Gastrocnemius medialis (tissue), 4 donors: ENCODE measurements at regions not wholly inside any gene's neighbourhood (a gene's known extent, or its start where the extent isn't known, plus 50 kb on each side); places are given as distances from the start of the nearest gene placed in this dataset.

ENCODE experiments used
- ATAC-seq, 2 donors: fragments of 150-250 bp; one replicate each; pipeline ENCODE4 v1.9.1; 2016
- DNase-seq, 2 donors: peaks; one replicate each; pipeline ENCODE4 v3.0.0-alpha.2; 2019
- H3K27ac ChIP-seq, 4 donors: fragments of 200-600 bp; sonication (generic); 1 replicate in 1 of 4; 2 replicates in 3 of 4; pipeline ENCODE4 v1.5.1; 2016 to 2018; ENCODE audit warnings: mild to moderate bottlenecking in 2 of 4, moderate library complexity in 1 of 4
- H3K27me3 ChIP-seq, 3 donors: fragments of 200-600 bp; sonication (generic) in 2 of 3; 1 replicate in 1 of 3; 2 replicates in 2 of 3; pipeline versions ENCODE4 v1.5.1 to v1.6.0; 2016 to 2019; ENCODE audit warnings: mild to moderate bottlenecking in 1 of 3, moderate library complexity in 1 of 3
- H3K36me3 ChIP-seq, 2 donors: fragments of 200-600 bp; sonication (generic) in 1 of 2; one replicate each; pipeline ENCODE4 v1.5.1; 2017 to 2018
- H3K4me1 ChIP-seq, 2 donors: fragments of 200-600 bp; sonication (generic) in 1 of 2; one replicate each; pipeline ENCODE4 v1.5.1; 2016 to 2017; ENCODE audit warnings: mild to moderate bottlenecking in 2 of 2
- H3K4me3 ChIP-seq, 4 donors: fragments of 200-600 bp; sonication (generic) in 3 of 4; 1 replicate in 1 of 4; 2 replicates in 3 of 4; pipeline ENCODE4 v1.5.1; 2016 to 2019; ENCODE audit warnings: mild to moderate bottlenecking in 2 of 4
- H3K9me3 ChIP-seq, 3 donors: fragments of 200-600 bp; sonication (generic) in 2 of 3; 1 replicate in 1 of 3; 2 replicates in 2 of 3; pipeline ENCODE4 v1.5.1; 2016 to 2019
- POLR2A ChIP-seq, 2 donors: fragments of 450-650 bp; IDR thresholded peaks; one replicate each; pipeline ENCODE4 v1.6.1; 2017; ENCODE audit warnings: antibody characterized with exemption in 2 of 2, mild to moderate bottlenecking in 2 of 2, moderate library complexity in 2 of 2
- in situ Hi-C, 4 donors: fragments of 200-750 bp; cut with MboI; loops; one replicate each; pipeline versions ENCODE4 v1.15.0 to v1.8.0; 2017; ENCODE audit warnings: low sequenced_read_pairs in 4 of 4
- intact Hi-C: fragments of 100-400 bp; cut with DNase I; formaldehyde crosslinking; loops from one replicate; pipeline ENCODE4 v1.15.1; 2023; ENCODE audit warnings: low total_unique reads
- TF ChIP-seq, protein P1 (sequence below), 5 experiments: fragments of 450-650 bp in 3 of 5; fragments of 200-600 bp in 2 of 5; sonication (generic) in 2 of 5; IDR thresholded peaks in 4 of 5; conservative IDR thresholded peaks in 1 of 5; 1 replicate in 4 of 5; 2 replicates in 1 of 5; pipeline ENCODE4 v1.5.1; 2016 to 2019; ENCODE audit warnings: antibody characterized with exemption in 5 of 5, mild to moderate bottlenecking in 3 of 5, moderate library complexity in 3 of 5

- H3K9me3 ChIP-seq = no peaks in the 10 kb centered on the region
- no peak overlapping the region for H3K27ac ChIP-seq
- in situ Hi-C loops (no loop called here), intact Hi-C loops (no loop called here)
- ATAC-seq = no peak
- no peak for TF ChIP-seq POLR2A (IDR thresholded peaks at IDR 0.05)
- TF ChIP-seq, protein P1, sequence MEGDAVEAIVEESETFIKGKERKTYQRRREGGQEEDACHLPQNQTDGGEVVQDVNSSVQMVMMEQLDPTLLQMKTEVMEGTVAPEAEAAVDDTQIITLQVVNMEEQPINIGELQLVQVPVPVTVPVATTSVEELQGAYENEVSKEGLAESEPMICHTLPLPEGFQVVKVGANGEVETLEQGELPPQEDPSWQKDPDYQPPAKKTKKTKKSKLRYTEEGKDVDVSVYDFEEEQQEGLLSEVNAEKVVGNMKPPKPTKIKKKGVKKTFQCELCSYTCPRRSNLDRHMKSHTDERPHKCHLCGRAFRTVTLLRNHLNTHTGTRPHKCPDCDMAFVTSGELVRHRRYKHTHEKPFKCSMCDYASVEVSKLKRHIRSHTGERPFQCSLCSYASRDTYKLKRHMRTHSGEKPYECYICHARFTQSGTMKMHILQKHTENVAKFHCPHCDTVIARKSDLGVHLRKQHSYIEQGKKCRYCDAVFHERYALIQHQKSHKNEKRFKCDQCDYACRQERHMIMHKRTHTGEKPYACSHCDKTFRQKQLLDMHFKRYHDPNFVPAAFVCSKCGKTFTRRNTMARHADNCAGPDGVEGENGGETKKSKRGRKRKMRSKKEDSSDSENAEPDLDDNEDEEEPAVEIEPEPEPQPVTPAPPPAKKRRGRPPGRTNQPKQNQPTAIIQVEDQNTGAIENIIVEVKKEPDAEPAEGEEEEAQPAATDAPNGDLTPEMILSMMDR (IDR thresholded peaks at IDR 0.05 in 4 of 5, conservative IDR thresholded peaks at IDR 0.05 in 1 of 5) = no peak
- no peaks in the 10 kb centered on the region for H3K27me3 ChIP-seq
- H3K4me1 ChIP-seq = no peaks in the 10 kb centered on the region
- DNase-seq = no peak
- no peaks in the 10 kb centered on the region for H3K36me3 ChIP-seq
- no peak overlapping the region for H3K4me3 ChIP-seq
Measured at GRCh38 chr12:58186401-58186800, 245.0 kb downstream of the ATP23 start.

GRCh38 chr12:58186914-58187313 is 245.5 kb downstream of the ATP23 start:
- DNase-seq (no peak), ATAC-seq (no peak)
- intact Hi-C loops (no loop called here), in situ Hi-C loops (no loop called here)
- no peaks in the 10 kb centered on the region for H3K36me3 ChIP-seq
- no peaks in the 10 kb centered on the region for H3K9me3 ChIP-seq
- TF ChIP-seq, protein P1 (IDR thresholded peaks at IDR 0.05 in 4 of 5, conservative IDR thresholded peaks at IDR 0.05 in 1 of 5) = no peak
- TF ChIP-seq POLR2A (IDR thresholded peaks at IDR 0.05) = no peak
- no peaks in the 10 kb centered on the region for H3K27me3 ChIP-seq
- no peaks in the 10 kb centered on the region for H3K4me1 ChIP-seq
- no peak overlapping the region for H3K4me3 ChIP-seq
- H3K27ac ChIP-seq = no peak overlapping the region

- in situ Hi-C loops = no loop called here
- ATAC-seq (no peak), DNase-seq (no peak)
- no peak overlapping the region for H3K27ac ChIP-seq
- H3K4me3 ChIP-seq = no peak overlapping the region
- H3K27me3 ChIP-seq = no peaks in the 10 kb centered on the region
- no peaks in the 10 kb centered on the region for H3K36me3 ChIP-seq
- TF ChIP-seq, protein P1 (IDR thresholded peaks at IDR 0.05 in 4 of 5, conservative IDR thresholded peaks at IDR 0.05 in 1 of 5) = no peak
- TF ChIP-seq POLR2A (IDR thresholded peaks at IDR 0.05) = no peak
- intact Hi-C loops = no loop called here
- no peaks in the 10 kb centered on the region for H3K9me3 ChIP-seq
- H3K4me1 ChIP-seq = no peaks in the 10 kb centered on the region
Measured at GRCh38 chr12:58189030-58189429, 247.7 kb downstream of the ATP23 start.

- in situ Hi-C loops (no loop called here), intact Hi-C loops (no loop called here)
- Histone ChIP-seq H3K4me1 (no peaks in the 10 kb centered on the region), H3K36me3 (no peaks in the 10 kb centered on the region), H3K4me3 (no peak overlapping the region), H3K27me3 (no peaks in the 10 kb centered on the region), H3K9me3 (no peaks in the 10 kb centered on the region), H3K27ac (no peak overlapping the region)
- DNase-seq (no peak), ATAC-seq (no peak)
- TF ChIP-seq, protein P1 (IDR thresholded peaks at IDR 0.05 in 4 of 5, conservative IDR thresholded peaks at IDR 0.05 in 1 of 5) = no peak
Measured at GRCh38 chr12:58189893-58190292, 248.5 kb downstream of the ATP23 start.

DNA sequence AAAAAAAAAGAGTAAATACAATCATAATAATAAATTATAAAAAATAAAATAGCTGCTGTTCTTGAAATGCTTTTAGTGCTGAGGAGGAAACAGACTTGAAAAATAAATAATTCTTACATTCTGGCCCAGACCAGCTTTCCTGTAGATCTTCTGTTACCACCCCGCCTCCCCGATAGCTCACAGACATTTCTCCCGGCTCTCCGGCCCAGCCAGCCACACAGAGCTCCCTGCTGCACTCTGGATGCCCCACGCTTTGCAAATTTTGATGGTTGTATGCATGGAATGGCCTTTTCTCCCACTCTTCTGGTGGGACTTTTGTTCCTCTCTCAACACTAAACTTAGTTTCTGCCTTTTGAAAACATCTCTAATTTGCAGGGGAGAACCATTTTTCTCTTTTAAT is 249.3 kb downstream of the ATP23 start:
- H3K36me3 ChIP-seq = no peaks in the 10 kb centered on the region
- H3K27ac ChIP-seq = no peak overlapping the region
- H3K4me1 ChIP-seq = no peaks in the 10 kb centered on the region
- H3K9me3 ChIP-seq = no peaks in the 10 kb centered on the region
- DNase-seq = no peak
- in situ Hi-C loops = no loop called here
- no peak for TF ChIP-seq POLR2A (IDR thresholded peaks at IDR 0.05)
- TF ChIP-seq, protein P1 (IDR thresholded peaks at IDR 0.05 in 4 of 5, conservative IDR thresholded peaks at IDR 0.05 in 1 of 5) = no peak
- ATAC-seq = no peak
- no peak overlapping the region for H3K4me3 ChIP-seq
- intact Hi-C loops = no loop called here
- H3K27me3 ChIP-seq = no peaks in the 10 kb centered on the region
